ENCODE measurements at regions not wholly inside any gene's neighbourhood (a gene's known extent, or its start where the extent isn't known, plus 50 kb on each side); places are given as distances from the start of the nearest gene placed in this dataset.
A peak's percentile ranks its signal among the peaks of the same experiment; 100 is the strongest.

DNA sequence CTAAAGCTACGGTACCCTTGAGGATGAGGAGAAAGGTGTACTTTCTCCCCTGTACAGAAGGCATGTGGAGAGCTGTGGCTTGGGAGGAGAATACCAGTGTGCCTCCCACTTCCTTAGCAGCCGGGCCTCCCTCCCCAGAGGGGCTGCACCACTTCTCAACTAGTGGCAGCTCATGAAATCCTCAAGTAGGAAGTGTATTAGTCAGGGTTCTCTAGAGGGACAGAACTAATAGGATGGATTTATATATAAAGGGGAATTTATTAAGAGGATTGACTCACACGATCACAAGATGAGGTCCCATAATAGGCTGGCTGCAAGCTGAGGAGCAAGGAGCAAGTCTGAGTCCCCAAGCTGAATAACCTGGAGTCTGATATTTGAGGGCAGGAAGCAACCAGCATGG is 53.1 kb upstream of the PPP2R5A start:
- no peak for ATAC-seq
- H3K4me1 ChIP-seq: peaks cover 0 to 34% (median 11%) of the 10 kb centered on the region in 4 donors
- no peak for TF ChIP-seq POLR2A (IDR thresholded peaks at IDR 0.05)
- TF ChIP-seq CTCF (IDR thresholded peaks at IDR 0.05): no peak
- no peaks in the 10 kb centered on the region for H3K27me3 ChIP-seq
- no peak overlapping the region for H3K4me3 ChIP-seq
- no peak for DNase-seq
- WGBS (ENCODE audit: insufficient coverage, low coverage, low lambda C conversion rate, missing lambda C conversion rate): 84% methylated on average over 2 of the region's 3 CpGs
- no peaks in the 10 kb centered on the region for H3K36me3 ChIP-seq
- no peak overlapping the region for H3K27ac ChIP-seq
- H3K9me3 ChIP-seq: no peaks in the 10 kb centered on the region
- intact Hi-C loops (cut with DNase I): no loop called here

DNA sequence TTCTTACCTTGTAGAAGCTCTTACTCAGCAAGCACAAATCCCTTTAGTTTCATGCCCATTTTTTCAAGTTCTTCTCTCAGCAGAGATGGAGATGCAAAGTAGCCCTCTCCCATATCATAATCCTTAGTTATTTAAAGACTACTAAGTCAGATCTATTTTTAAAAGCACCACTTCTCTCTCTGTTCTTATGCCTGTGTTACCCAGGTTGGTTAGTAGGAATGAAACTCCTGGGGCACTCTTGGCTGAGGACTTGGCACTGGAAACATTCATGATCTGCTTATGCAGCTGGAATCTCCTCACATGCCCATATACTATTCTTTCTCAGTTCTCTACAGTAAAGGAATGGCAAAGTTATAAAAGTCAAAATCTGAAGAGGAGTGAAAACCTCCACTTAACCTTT is 51.9 kb upstream of the PPP2R5A start:
- Histone ChIP-seq H3K36me3 (no peaks in the 10 kb centered on the region), H3K27me3 (no peaks in the 10 kb centered on the region), H3K4me1 (peaks cover 0 to 34% (median 7%) of the 10 kb centered on the region in 4 donors), H3K9me3 (no peaks in the 10 kb centered on the region), H3K27ac (no peak overlapping the region), H3K4me3 (no peak overlapping the region)
- ATAC-seq: no peak
- no peak for DNase-seq
- TF ChIP-seq CTCF (IDR thresholded peaks at IDR 0.05): no peak
- TF ChIP-seq POLR2A (IDR thresholded peaks at IDR 0.05): no peak
- intact Hi-C loops (cut with DNase I): no loop called here

DNA sequence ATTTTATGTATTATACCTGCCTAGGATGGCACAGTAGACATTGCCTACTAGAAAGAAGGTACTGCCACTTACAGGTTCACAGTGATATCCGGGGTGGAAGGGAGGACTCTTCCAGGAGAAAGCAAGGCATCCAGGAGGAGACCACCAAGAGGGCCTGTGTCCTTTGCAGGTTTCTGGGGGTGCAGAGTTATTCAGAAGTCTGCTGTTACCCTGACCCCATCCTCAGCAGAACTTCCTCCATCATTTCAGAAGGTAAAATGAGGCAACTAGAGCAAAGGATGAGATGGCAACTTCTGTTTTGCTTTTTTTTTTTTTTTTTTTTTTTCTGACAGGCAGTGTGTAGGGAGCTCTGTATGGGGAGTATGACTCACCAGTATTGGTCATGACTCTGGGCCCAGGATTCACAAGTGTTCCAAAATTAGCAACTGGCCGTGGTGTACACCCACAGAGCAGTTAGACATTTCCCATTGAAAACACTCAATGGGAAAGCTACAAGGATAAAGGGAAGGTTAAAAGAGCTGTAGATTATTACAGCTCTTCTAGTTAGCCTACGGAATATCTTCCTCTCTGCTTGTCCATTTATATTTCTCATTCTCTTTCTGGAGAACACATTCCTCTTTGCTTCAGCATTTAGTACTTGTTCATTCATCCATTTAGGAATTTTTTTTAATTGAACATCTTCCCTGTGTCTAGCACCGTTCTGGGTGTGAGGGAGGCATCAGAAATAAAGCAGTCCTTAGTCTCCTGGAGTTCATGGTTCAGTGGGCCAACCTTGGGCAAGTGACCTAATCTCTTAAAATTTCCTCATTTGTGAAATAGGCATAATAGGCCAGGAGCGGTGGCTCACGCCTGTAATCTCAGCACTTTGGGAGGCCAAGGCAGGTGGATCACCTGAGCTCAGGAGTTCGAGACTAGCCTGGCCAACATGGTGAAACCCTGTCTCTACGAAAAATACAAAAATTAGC is 50.5 kb upstream of the PPP2R5A start:
- TF ChIP-seq POLR2A (IDR thresholded peaks at IDR 0.05) (peak; percentile 20), CTCF (IDR thresholded peaks at IDR 0.05) (no peak)
- H3K4me1 ChIP-seq: peaks cover 0 to 39% (median 10%) of the 10 kb centered on the region in 4 donors
- H3K4me3 ChIP-seq: no peak overlapping the region
- H3K9me3 ChIP-seq: no peaks in the 10 kb centered on the region
- peak overlapping the region in 2 of 3 donors; percentile 5 to 77 for H3K27ac ChIP-seq
- no peaks in the 10 kb centered on the region for H3K27me3 ChIP-seq
- H3K36me3 ChIP-seq: no peaks in the 10 kb centered on the region
- peak in 2 of 4 donors; percentile 66 to 73 for ATAC-seq
- intact Hi-C loops (cut with DNase I): no loop called here
- WGBS (ENCODE audit: insufficient coverage, low coverage, low lambda C conversion rate, missing lambda C conversion rate): 78% methylated on average over 8 of the region's 8 CpGs
- DNase-seq: no peak
